Caco-2 (cell line): ENCODE measurements at regions not wholly inside any gene's neighbourhood (a gene's known extent, or its start where the extent isn't known, plus 50 kb on each side); places are given as distances from the start of the nearest gene placed in this dataset.

ENCODE experiments used
- BruUV-seq: library from RNA; stranded (reverse); fragments of 400-500 nt; replicated peaks from 2 replicates; lab custom pipeline; 2021; lab: Mats Ljungman, UMichigan
- CTCF ChIA-PET: fragments of 300-600 bp; sonication (Branson Sonifier 250); formaldehyde crosslinking; loops from one replicate; lab custom pipeline; 2022; ENCODE audit warnings: antibody characterized with exemption; lab: Charles Lee
- POLR2A ChIA-PET: fragments of 300-600 bp; sonication (Branson Sonifier 250); formaldehyde crosslinking; loops from one replicate; lab custom pipeline; 2022; ENCODE audit warnings: antibody characterized with exemption; lab: Charles Lee
- DNase-seq, 2 experiments: peaks; one replicate each; pipeline versions ENCODE4 v3.0.0 to v3.0.0-alpha.2; 2020 to 2022
- H3K27me3 ChIP-seq: replicated peaks from 2 replicates; pipeline ENCODE4 v1.6.0; 2011; ENCODE audit warnings: low read length; ENCODE audit not compliant: control insufficient read depth, insufficient read depth
- H3K36me3 ChIP-seq: 2 replicates; pipeline ENCODE4 v1.5.1; 2011; ENCODE audit warnings: low read length; ENCODE audit not compliant: control insufficient read depth, insufficient read depth
- H3K4me1 ChIP-seq: fragments of 250-450 bp; sonication (Bioruptor Pico); 2 replicates; pipeline ENCODE4 v1.5.1; 2020; ENCODE audit warnings: mild to moderate bottlenecking
- H3K4me3 ChIP-seq: 2 replicates; pipeline ENCODE4 v1.5.1; 2011; ENCODE audit warnings: low read depth, mild to moderate bottlenecking, control low read depth, low read length
- H3K9me3 ChIP-seq: fragments of 250-450 bp; sonication (Bioruptor Pico); 2 replicates; pipeline ENCODE4 v1.5.1; 2020; ENCODE audit warnings: mild to moderate bottlenecking, moderate library complexity
- H3K27ac Mint-ChIP-seq: one replicate; pipeline ENCODE4 v1.8.0; 2022; ENCODE audit warnings: mixed read lengths; ENCODE audit not compliant: unreplicated experiment
- H3K27me3 Mint-ChIP-seq: one replicate; pipeline ENCODE4 v1.8.0; 2022; ENCODE audit warnings: mixed read lengths; ENCODE audit not compliant: insufficient read depth, unreplicated experiment
- H3K36me3 Mint-ChIP-seq: one replicate; pipeline ENCODE4 v1.8.0; 2022; ENCODE audit warnings: mild to moderate bottlenecking, mixed read lengths; ENCODE audit not compliant: insufficient read depth, unreplicated experiment
- H3K4me1 Mint-ChIP-seq: one replicate; pipeline ENCODE4 v1.8.0; 2022; ENCODE audit warnings: low read depth, mixed read lengths; ENCODE audit not compliant: unreplicated experiment
- H3K4me3 Mint-ChIP-seq: one replicate; pipeline ENCODE4 v1.8.0; 2022; ENCODE audit warnings: mild to moderate bottlenecking, moderate library complexity, mixed read lengths; ENCODE audit not compliant: unreplicated experiment
- H3K9me3 Mint-ChIP-seq: one replicate; pipeline ENCODE4 v1.8.0; 2022; ENCODE audit warnings: mixed read lengths; ENCODE audit not compliant: unreplicated experiment
- intact Hi-C: fragments of 100-400 bp; cut with micrococcal nuclease; formaldehyde crosslinking; loops from one replicate; pipeline ENCODE4 v1.10.0; 2022; ENCODE audit not compliant: unreplicated experiment
- TF ChIP-seq, protein P1 (sequence below), 2 experiments: fragments of 200-600 bp in 1 of 2; IDR thresholded peaks; 1 replicate in 1 of 2; 2 replicates in 1 of 2; pipeline versions ENCODE4 v1.5.1 to v1.8.0; 2011 to 2022; ENCODE audit warnings: antibody characterized with exemption in 1 of 2, control low read depth in 1 of 2, inconsistent platforms in 1 of 2, low read depth in 1 of 2, low read length in 1 of 2, mild to moderate bottlenecking in 1 of 2, moderate library complexity in 1 of 2; ENCODE audit not compliant: insufficient read depth in 1 of 2, severe bottlenecking in 1 of 2, unreplicated experiment in 1 of 2

DNA sequence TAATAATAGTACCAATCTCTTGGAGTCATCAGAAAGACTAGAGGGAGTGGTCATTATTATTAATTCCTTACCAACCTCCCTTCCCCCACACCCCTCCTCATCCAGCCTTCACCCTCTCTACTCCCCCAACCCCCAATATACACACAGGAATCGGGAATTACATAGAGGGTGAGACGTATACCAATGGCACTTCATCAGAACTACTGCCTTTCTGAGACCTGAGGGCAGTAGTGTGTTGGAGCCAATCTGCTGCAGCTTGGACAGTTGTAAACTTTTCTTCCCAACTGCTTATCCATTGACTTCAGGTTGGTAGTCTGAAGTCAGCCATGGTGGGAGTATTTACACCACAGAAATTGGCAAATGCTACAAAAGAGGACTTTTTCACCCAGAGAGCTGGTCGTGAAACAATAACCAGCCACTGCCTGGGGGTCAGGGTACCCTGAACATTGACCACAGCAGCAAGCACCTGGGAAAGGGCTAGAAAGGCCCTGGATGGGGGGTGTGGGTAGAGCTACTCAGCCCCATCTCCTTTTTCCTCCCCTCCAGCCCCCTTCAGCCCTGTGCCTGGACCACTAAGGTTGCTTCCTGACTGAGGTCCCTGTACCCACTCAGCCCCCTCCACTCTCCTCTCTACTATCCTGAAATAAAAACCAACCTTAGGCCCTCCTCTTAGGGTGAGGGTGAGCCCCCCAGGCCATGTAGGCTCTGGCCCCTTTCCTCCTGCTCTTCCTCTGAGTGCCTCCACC, 161.5 kb downstream of the MRPL14 start:
- BruUV-seq: no TSS peak
- CTCF ChIA-PET: no interaction called here

DNA sequence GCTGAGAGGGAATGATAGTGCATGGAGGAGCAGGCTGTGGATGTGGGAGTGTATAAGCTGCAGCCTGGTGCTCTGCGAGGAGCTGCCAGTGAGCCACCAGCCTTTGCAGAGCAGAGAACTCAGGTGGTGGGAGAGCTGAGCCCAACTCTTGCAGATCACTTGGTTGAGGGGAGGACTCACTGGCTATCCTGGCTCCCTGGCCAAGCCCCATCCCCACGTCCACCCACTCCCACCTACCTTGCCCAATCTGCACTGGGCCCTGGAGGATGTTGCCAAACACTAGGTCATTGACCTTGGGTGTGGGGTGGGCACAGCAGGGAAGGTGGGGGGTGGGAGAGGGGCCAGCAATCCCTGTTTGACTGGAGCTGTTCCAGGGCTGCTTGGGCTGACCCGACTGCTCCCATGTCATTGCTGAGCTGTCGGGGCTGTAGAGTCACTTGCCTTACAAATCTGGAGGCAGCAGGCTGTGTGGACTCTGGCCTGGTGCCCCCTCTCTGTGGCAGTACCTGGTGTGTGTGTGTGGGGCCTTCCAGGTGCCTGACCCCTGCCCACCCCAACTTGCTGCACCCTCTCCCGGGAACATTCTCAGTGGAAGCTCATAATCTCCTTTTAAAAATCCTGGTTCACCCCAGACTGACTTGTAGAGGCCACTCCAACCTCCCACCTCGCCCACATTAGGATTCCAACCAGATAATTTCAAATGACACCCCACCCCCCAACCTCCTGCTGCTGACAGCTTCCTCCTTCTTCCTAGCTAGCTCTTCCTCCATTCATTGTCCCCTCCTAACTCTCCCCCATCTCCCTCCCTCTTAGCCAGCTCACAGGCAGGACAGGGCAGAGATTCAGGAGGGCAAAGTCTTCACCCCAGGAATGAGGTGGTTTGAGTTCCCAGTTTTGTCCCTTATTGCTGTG, 162.3 kb downstream of the MRPL14 start:
- H3K4me1 Mint-ChIP-seq: peaks cover 6% of the 10 kb centered on the region
- POLR2A ChIA-PET: no interaction called here
- intact Hi-C loops: no loop called here
- no peaks in the 10 kb centered on the region for H3K27me3 Mint-ChIP-seq
- no TSS peak for BruUV-seq
- TF ChIP-seq, protein P1, sequence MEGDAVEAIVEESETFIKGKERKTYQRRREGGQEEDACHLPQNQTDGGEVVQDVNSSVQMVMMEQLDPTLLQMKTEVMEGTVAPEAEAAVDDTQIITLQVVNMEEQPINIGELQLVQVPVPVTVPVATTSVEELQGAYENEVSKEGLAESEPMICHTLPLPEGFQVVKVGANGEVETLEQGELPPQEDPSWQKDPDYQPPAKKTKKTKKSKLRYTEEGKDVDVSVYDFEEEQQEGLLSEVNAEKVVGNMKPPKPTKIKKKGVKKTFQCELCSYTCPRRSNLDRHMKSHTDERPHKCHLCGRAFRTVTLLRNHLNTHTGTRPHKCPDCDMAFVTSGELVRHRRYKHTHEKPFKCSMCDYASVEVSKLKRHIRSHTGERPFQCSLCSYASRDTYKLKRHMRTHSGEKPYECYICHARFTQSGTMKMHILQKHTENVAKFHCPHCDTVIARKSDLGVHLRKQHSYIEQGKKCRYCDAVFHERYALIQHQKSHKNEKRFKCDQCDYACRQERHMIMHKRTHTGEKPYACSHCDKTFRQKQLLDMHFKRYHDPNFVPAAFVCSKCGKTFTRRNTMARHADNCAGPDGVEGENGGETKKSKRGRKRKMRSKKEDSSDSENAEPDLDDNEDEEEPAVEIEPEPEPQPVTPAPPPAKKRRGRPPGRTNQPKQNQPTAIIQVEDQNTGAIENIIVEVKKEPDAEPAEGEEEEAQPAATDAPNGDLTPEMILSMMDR (IDR thresholded peaks at IDR 0.05; ENCODE audit: insufficient read depth in 1 of 2, low read depth in 1 of 2, low read length in 1 of 2, severe bottlenecking in 1 of 2, unreplicated experiment in 1 of 2): no peak
- no peaks in the 10 kb centered on the region for H3K9me3 ChIP-seq
- CTCF ChIA-PET: no interaction called here
- H3K4me3 ChIP-seq: no peak overlapping the region
- DNase-seq: no peak
- H3K4me3 Mint-ChIP-seq: no peak overlapping the region
- H3K27ac Mint-ChIP-seq: no peak overlapping the region
- H3K4me1 ChIP-seq: no peaks in the 10 kb centered on the region
- H3K36me3 ChIP-seq: no peaks in the 10 kb centered on the region
- H3K9me3 Mint-ChIP-seq: peaks cover 9% of the 10 kb centered on the region
- no peaks in the 10 kb centered on the region for H3K27me3 ChIP-seq
- no peaks in the 10 kb centered on the region for H3K36me3 Mint-ChIP-seq

More for the DNA sequence above, 161.5 kb downstream of the MRPL14 start:
- Mint-ChIP-seq H3K27me3 (no peaks in the 10 kb centered on the region), H3K4me3 (no peak overlapping the region), H3K9me3 (peaks cover 9% of the 10 kb centered on the region), H3K4me1 (peaks cover 6% of the 10 kb centered on the region), H3K27ac (no peak overlapping the region), H3K36me3 (no peaks in the 10 kb centered on the region)
- H3K4me3 ChIP-seq: no peak overlapping the region
- H3K36me3 ChIP-seq: no peaks in the 10 kb centered on the region
- no peak for DNase-seq
- H3K4me1 ChIP-seq: no peaks in the 10 kb centered on the region
- H3K9me3 ChIP-seq: no peaks in the 10 kb centered on the region
- TF ChIP-seq, protein P1 (IDR thresholded peaks at IDR 0.05; ENCODE audit: insufficient read depth in 1 of 2, low read depth in 1 of 2, low read length in 1 of 2, severe bottlenecking in 1 of 2, unreplicated experiment in 1 of 2): no peak
- POLR2A ChIA-PET: no interaction called here
- intact Hi-C loops: no loop called here
- no peaks in the 10 kb centered on the region for H3K27me3 ChIP-seq

DNA sequence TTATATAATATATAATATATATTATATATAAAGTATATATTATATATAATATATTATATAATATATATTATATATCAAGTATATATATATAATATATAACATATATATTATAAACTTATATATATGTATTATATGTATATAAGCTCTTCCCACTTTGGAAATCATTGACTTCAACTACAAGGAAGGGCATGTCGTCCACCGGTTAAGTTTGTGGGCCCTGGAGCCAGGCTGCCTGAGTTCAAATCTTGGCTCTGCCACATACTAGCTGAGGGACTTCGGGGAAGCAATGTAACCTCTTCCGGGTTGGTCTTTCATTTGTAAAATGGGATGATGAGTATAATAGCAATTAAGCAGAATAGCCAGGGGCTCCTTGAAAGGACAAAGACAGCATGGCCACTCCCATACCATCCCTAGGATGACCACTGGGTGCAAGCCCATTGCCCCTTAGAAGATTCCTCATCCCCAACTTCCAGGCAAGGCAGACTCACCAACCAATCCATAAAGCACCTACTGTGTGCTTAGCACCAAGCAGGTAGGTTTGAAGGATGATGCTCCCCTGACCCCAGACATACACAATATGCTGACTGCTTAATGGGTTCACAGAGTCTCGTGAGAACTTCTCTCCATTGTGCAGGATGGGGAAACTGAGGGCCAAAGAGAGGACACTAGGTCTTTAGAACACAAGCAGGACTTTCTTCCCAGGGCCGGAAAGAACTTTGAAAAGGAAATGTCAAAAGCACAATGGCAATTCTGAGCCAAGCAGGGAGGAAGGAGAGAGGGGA, 163.2 kb downstream of the MRPL14 start:
- Mint-ChIP-seq H3K27me3 (no peaks in the 10 kb centered on the region), H3K4me3 (no peak overlapping the region), H3K4me1 (peaks cover 6% of the 10 kb centered on the region), H3K36me3 (no peaks in the 10 kb centered on the region), H3K9me3 (peaks cover 9% of the 10 kb centered on the region), H3K27ac (no peak overlapping the region)
- Histone ChIP-seq H3K27me3 (no peaks in the 10 kb centered on the region), H3K36me3 (no peaks in the 10 kb centered on the region), H3K4me1 (no peaks in the 10 kb centered on the region), H3K4me3 (no peak overlapping the region), H3K9me3 (no peaks in the 10 kb centered on the region)
- TF ChIP-seq, protein P1 (IDR thresholded peaks at IDR 0.05; ENCODE audit: insufficient read depth in 1 of 2, low read depth in 1 of 2, low read length in 1 of 2, severe bottlenecking in 1 of 2, unreplicated experiment in 1 of 2): no peak
- CTCF ChIA-PET: no interaction called here
- intact Hi-C loops: no loop called here
- no TSS peak for BruUV-seq
- no peak for DNase-seq
- POLR2A ChIA-PET: no interaction called here
